Breast epithelium (tissue), 4 donors: ENCODE measurements at regions not wholly inside any gene's neighbourhood (a gene's known extent, or its start where the extent isn't known, plus 50 kb on each side); places are given as distances from the start of the nearest gene placed in this dataset.

Source experiments
- DNase-seq, 2 donors: peaks; one replicate each; pipeline ENCODE4 v3.0.0-alpha.2; 2019; ENCODE audit warnings: low spot score in 2 of 2
- H3K27ac ChIP-seq, 2 donors: fragments of 200-600 bp; sonication (generic) in 1 of 2; one replicate each; pipeline ENCODE4 v1.5.1; 2016 to 2019; ENCODE audit warnings: mild to moderate bottlenecking in 1 of 2
- H3K27me3 ChIP-seq, 2 donors: fragments of 200-600 bp; sonication (generic) in 1 of 2; one replicate each; pipeline versions ENCODE4 v1.5.1 to v1.6.0; 2017 to 2019; ENCODE audit warnings: control low read depth in 1 of 2, mild to moderate bottlenecking in 1 of 2
- H3K36me3 ChIP-seq: fragments of 200-600 bp; one replicate; pipeline ENCODE4 v1.5.1; 2019
- H3K4me1 ChIP-seq, 2 donors: fragments of 200-600 bp; sonication (generic); one replicate each; pipeline ENCODE4 v1.5.1; 2016 to 2019; ENCODE audit warnings: control low read depth in 1 of 2
- H3K4me3 ChIP-seq, 3 donors: fragments of 200-600 bp; sonication (generic); 1 replicate in 2 of 3; 2 replicates in 1 of 3; pipeline ENCODE4 v1.5.1; 2016 to 2019; ENCODE audit warnings: mild to moderate bottlenecking in 3 of 3, moderate library complexity in 2 of 3
- H3K9me3 ChIP-seq, 2 donors: fragments of 200-600 bp; sonication (generic) in 1 of 2; one replicate each; pipeline ENCODE4 v1.5.1; 2016 to 2019; ENCODE audit warnings: control low read depth in 1 of 2
- POLR2A ChIP-seq: fragments of 450-650 bp; IDR thresholded peaks from one replicate; pipeline ENCODE4 v1.6.1; 2016; ENCODE audit warnings: antibody characterized with exemption, mild to moderate bottlenecking, moderate library complexity
- POLR2AphosphoS5 ChIP-seq, 3 donors: sonication (generic); formaldehyde crosslinking; IDR thresholded peaks; one replicate each; pipeline ENCODE4 v1.6.1; 2017; ENCODE audit warnings: antibody characterized with exemption in 3 of 3
- intact Hi-C: fragments of 100-400 bp; cut with DNase I; formaldehyde crosslinking; loops from one replicate; pipeline ENCODE4 v1.15.1; 2023; ENCODE audit warnings: low total_unique reads
- TF ChIP-seq, protein P1 (sequence below), 3 donors: fragments of 450-650 bp; IDR thresholded peaks; one replicate each; pipeline ENCODE4 v1.5.1; 2016 to 2017; ENCODE audit warnings: antibody characterized with exemption in 3 of 3, mild to moderate bottlenecking in 3 of 3, moderate library complexity in 3 of 3

DNA sequence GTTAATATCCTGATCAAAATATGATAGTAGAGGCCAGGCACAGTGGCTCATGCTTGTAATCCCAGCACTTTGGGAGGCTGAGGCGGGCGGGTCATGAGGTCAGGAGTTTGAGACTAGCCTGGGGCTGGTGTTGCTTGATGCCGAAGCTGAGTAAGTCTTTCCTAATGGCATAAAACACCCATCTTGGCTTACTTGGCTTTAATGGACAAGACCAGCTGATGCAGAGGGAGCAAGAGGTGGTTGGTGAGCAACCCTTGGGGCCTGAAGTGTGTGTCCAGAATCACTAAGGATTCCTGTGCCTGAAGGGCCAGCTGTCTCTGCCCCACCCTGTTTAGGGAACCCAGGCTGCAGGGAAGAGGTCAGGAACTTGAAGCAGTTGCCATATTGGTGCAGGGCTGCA, 217.2 kb downstream of the ARL4C start:
- DNase-seq, result no peak
- no peak overlapping the region for H3K4me3 ChIP-seq
- no peaks in the 10 kb centered on the region for H3K4me1 ChIP-seq
- no peaks in the 10 kb centered on the region for H3K36me3 ChIP-seq
- intact Hi-C loops, result no loop called here
- TF ChIP-seq POLR2AphosphoS5 (IDR thresholded peaks at IDR 0.05), result no peak
- TF ChIP-seq POLR2A, result no peak
- TF ChIP-seq, protein P1, sequence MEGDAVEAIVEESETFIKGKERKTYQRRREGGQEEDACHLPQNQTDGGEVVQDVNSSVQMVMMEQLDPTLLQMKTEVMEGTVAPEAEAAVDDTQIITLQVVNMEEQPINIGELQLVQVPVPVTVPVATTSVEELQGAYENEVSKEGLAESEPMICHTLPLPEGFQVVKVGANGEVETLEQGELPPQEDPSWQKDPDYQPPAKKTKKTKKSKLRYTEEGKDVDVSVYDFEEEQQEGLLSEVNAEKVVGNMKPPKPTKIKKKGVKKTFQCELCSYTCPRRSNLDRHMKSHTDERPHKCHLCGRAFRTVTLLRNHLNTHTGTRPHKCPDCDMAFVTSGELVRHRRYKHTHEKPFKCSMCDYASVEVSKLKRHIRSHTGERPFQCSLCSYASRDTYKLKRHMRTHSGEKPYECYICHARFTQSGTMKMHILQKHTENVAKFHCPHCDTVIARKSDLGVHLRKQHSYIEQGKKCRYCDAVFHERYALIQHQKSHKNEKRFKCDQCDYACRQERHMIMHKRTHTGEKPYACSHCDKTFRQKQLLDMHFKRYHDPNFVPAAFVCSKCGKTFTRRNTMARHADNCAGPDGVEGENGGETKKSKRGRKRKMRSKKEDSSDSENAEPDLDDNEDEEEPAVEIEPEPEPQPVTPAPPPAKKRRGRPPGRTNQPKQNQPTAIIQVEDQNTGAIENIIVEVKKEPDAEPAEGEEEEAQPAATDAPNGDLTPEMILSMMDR (IDR thresholded peaks at IDR 0.05), result no peak
- H3K27ac ChIP-seq, result no peak overlapping the region
- no peaks in the 10 kb centered on the region for H3K9me3 ChIP-seq
- H3K27me3 ChIP-seq, result no peaks in the 10 kb centered on the region

DNA sequence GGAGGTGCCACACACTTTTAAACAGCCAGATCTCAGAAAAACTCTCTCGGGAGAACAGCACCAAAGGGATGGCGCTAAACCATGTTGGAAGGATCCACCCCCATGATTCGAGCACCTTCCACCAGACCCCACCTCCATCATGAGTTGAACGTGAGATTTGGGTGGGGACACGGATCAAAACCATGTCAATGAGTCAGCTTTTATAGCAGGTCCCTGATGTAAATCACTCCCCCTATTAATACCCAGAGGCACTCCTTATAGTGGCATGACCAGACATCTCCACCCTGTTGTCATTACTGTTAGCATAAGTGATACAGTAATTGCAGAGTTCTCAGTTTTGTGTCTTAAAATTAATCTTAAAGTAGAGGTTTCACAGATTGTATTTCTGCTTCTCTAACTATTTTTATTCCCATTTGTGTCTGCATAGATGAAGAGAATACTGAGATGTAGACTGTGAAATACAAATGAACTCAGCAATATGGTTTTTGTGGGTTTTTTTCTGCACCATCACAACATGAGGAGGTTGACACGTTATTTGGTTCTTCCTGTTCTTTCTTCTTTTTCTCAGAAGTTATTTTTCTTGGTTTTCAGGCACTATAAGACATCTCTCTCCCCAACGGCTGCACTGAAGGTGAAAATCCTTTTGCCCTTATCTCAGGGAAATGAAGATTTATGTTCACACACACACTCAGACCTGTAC, 218.2 kb downstream of the ARL4C start:
- H3K36me3 ChIP-seq, result no peaks in the 10 kb centered on the region
- no peak overlapping the region for H3K27ac ChIP-seq
- no peak overlapping the region for H3K4me3 ChIP-seq
- no peaks in the 10 kb centered on the region for H3K9me3 ChIP-seq
- no peaks in the 10 kb centered on the region for H3K27me3 ChIP-seq
- intact Hi-C loops, result no loop called here
- H3K4me1 ChIP-seq, result no peaks in the 10 kb centered on the region
- TF ChIP-seq POLR2AphosphoS5 (IDR thresholded peaks at IDR 0.05) (no peak), POLR2A (no peak)
- TF ChIP-seq, protein P1 (IDR thresholded peaks at IDR 0.05), result no peak
- DNase-seq, result no peak

DNA sequence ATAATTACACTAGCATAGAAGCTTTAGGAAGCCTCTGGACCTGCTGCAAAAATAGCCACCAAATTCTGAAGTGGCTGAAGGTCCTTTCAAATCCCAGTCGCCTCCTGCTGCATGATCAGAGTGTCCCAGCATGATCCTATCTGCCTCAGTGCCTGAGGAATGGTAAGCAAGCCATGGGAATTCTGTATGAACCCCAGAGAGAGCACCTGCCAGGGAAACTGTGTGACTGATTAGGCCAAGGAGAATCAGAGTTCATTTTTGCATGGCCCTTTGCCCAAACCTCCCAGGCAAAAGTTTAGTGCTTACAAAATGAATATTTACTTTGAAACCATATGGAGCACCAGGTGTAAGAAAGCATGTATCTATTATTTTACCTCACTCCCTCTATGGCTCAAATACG, 221.4 kb downstream of the ARL4C start:
- Histone ChIP-seq H3K27me3 (no peaks in the 10 kb centered on the region), H3K9me3 (no peaks in the 10 kb centered on the region), H3K36me3 (no peaks in the 10 kb centered on the region), H3K4me1 (no peaks in the 10 kb centered on the region), H3K27ac (no peak overlapping the region), H3K4me3 (no peak overlapping the region)
- DNase-seq, result no peak
- no peak for TF ChIP-seq POLR2A
- TF ChIP-seq, protein P1 (IDR thresholded peaks at IDR 0.05), result no peak
- TF ChIP-seq POLR2AphosphoS5 (IDR thresholded peaks at IDR 0.05), result no peak
- intact Hi-C loops, result no loop called here

DNA sequence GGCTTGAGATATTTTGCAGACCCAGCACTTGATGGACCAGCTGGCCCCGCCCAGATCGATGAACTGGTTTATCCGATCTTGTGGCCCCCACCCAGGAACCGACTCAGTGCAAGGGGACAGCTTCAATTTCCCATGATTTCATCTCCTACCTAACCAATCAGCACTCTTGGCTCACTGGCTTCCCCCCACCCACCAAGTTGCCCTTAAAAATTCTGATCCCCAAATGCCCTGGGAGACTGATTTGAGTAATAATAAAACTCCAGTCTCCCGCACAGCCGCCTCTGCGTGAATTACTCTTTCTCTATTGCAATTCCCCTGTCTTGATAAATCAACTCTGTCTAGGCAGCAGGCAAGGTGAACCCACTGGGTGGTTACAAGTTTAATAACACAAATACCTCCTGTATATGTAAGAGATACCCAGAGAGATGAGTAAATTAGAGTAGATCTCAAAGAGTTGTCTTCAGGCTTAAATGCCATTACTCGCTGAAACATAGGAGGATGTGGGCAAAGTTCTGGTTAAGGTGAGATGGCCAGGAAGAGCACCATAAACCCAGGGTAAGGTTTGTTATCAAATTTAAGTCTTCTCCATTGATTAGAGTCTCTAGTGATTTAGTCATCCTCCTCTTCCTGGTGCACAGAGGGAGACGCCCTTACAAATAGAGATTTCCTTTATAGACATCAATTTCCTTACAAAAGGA, 222.8 kb downstream of the ARL4C start:
- Histone ChIP-seq H3K4me1 (no peaks in the 10 kb centered on the region), H3K27me3 (no peaks in the 10 kb centered on the region), H3K4me3 (no peak overlapping the region), H3K27ac (no peak overlapping the region), H3K36me3 (no peaks in the 10 kb centered on the region), H3K9me3 (no peaks in the 10 kb centered on the region)
- TF ChIP-seq, protein P1 (IDR thresholded peaks at IDR 0.05), result no peak
- no peak for DNase-seq
- intact Hi-C loops, result no loop called here

DNA sequence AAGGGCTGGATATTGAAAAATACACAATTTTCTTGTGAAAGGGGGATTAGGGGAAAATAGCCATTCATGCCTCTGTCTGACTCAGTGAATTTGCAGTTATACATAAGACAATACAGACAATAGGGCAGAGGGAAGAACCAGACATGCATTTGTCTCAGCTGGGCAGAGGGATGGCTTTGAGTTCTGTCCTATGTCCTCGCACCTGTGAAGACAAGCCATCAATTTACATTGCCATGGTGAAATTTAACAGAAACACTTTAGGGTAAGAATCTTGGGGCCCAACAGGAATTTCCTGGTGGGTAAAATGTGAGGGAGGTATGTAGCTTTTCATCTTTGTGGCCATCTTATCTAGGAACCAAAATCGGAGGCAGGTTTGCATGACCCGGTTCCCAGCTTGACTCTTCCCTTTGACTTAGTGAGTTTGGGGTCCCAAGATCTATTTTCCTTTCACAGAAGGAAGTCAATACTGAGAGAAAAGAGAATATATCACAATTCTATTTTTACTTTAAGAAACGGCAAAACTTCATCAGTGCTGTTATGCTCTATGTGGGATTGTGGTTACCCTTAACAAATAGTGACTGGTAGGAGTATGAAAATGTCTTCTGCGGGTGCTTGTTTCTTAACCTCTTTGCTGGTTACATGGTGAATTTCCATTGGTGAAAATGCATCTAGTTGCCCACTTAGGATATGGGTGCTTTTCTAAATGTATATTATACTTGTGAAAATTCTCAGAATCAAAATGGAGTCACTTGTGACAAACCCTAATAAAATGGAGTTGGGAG, 221.8 kb downstream of the SPP2 start:
- no peak overlapping the region for H3K4me3 ChIP-seq
- no peaks in the 10 kb centered on the region for H3K4me1 ChIP-seq
- TF ChIP-seq, protein P1 (IDR thresholded peaks at IDR 0.05), result no peak
- no peak for TF ChIP-seq POLR2AphosphoS5 (IDR thresholded peaks at IDR 0.05)
- no peak for TF ChIP-seq POLR2A
- intact Hi-C loops, result no loop called here
- H3K27ac ChIP-seq, result no peak overlapping the region
- H3K9me3 ChIP-seq, result no peaks in the 10 kb centered on the region
- no peak for DNase-seq
- no peaks in the 10 kb centered on the region for H3K27me3 ChIP-seq
- no peaks in the 10 kb centered on the region for H3K36me3 ChIP-seq
